Neural cell (in vitro differentiated cells): ENCODE measurements at regions not wholly inside any gene's neighbourhood (a gene's known extent, or its start where the extent isn't known, plus 50 kb on each side); places are given as distances from the start of the nearest gene placed in this dataset.

ENCODE experiments used
- CTCF ChIP-seq: fragments of 450-650 bp; IDR thresholded peaks from 2 replicates; pipeline ENCODE4 v1.5.1; 2014; ENCODE audit warnings: antibody characterized with exemption, mild to moderate bottlenecking, moderate library complexity; ENCODE audit not compliant: poor library complexity, severe bottlenecking
- EP300 ChIP-seq: fragments of 450-650 bp; conservative IDR thresholded peaks from 2 replicates; pipeline ENCODE4 v1.6.1; 2014; ENCODE audit warnings: antibody characterized with exemption, mild to moderate bottlenecking, moderate library complexity; ENCODE audit not compliant: poor library complexity, severe bottlenecking
- EZH2 ChIP-seq: fragments of 200-600, 300-800 bp; shearing (Covaris generic), sonication (generic); IDR thresholded peaks from 2 replicates; pipeline ENCODE4 v1.6.1; 2014; ENCODE audit warnings: antibody characterized with exemption, low read length, borderline replicate concordance, mild to moderate bottlenecking; ENCODE audit not compliant: insufficient read depth, poor library complexity, severe bottlenecking
- SMC3 ChIP-seq: fragments of 450-650 bp; conservative IDR thresholded peaks from 2 replicates; pipeline ENCODE4 v1.6.1; 2014; ENCODE audit warnings: antibody characterized with exemption, mild to moderate bottlenecking, moderate library complexity; ENCODE audit not compliant: poor library complexity

GRCh38 chr2:40033781-40034180 is 254.7 kb upstream of the THUMPD2 start:
- TF ChIP-seq EZH2 = no peak
- TF ChIP-seq CTCF = no peak
- TF ChIP-seq EP300 = no peak
- no peak for TF ChIP-seq SMC3
